ENCODE measurements at regions not wholly inside any gene's neighbourhood (a gene's known extent, or its start where the extent isn't known, plus 50 kb on each side); places are given as distances from the start of the nearest gene placed in this dataset.

DNA sequence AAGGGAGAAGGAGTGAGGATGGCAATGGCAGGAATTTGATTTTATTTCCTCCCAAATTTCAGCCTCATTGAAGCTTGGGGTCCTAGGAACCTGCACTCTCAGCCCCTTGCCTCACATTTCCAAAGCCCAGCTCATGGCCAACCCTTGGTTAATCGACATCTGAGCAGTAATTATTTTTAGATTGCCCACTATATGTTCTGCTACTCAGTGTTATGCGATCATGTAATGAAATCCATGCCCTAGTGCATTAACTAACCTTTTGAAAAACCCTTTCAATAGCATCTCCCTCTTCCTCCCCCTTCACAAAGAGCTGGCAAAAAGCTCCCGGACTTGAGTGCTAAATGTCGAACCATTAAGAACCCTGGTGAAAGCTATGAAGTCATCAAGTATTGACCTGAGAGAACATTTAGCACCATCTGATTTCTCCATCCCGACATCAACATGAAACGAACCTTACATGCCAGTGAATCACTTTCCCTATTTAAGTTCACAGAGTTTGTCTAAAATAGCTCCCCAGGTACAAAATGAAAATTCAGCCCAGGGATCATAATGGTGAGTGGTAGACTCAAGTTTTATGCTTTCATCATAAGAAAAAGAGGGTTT, 59.2 kb upstream of the RPS6KA3 start:
- ChIA-PET POLR2A (interaction anchor here (0.6 to 1.0 kb wide), 2 partner anchors 54 to 181 kb away, joined by 4 to 5 read pairs; no protein-coding TSS in a partner anchor), CTCF (ENCODE audit: unreplicated experiment) (no interaction called here)
- H3K9me3 ChIP-seq (ENCODE audit: low read length), result no peaks in the 10 kb centered on the region
- H3K36me3 ChIP-seq (ENCODE audit: insufficient read depth, low read length), result no peaks in the 10 kb centered on the region
- no peak for TF ChIP-seq EZH2phosphoT487 (IDR thresholded peaks at IDR 0.05; ENCODE audit: borderline replicate concordance, low read depth, low read length)
- TF ChIP-seq CTCF (conservative IDR thresholded peaks at IDR 0.05; ENCODE audit: low read length), result no peak
- H3K4me2 ChIP-seq (ENCODE audit: low read length), result no peak overlapping the region
- H3K9me2 ChIP-seq (ENCODE audit: insufficient read depth, low read length), result no peaks in the 10 kb centered on the region
- no TSS peak for BruUV-seq (replicated peaks)
- no peak overlapping the region for H2AFZ ChIP-seq (ENCODE audit: low read length)
- intact Hi-C loops (cut with micrococcal nuclease; ENCODE audit: unreplicated experiment), result loop anchor here (5.0 kb wide), 1 partner anchor 74 kb away; no protein-coding TSS in a partner anchor
- peaks cover 10% of the 10 kb centered on the region for H3K4me1 ChIP-seq (ENCODE audit: insufficient read depth, low read length, poor library complexity, severe bottlenecking)
- no peak overlapping the region for H3K27ac ChIP-seq (ENCODE audit: low read depth, low read length, poor library complexity, severe bottlenecking)
- no peaks in the 10 kb centered on the region for H3K79me2 ChIP-seq (ENCODE audit: insufficient read depth, low read depth, low read length)
- no peaks in the 10 kb centered on the region for H4K20me1 ChIP-seq (ENCODE audit: insufficient read depth, low read length)
- DNase-seq (ENCODE audit: low spot score), result no peak
- H3K4me3 ChIP-seq (ENCODE audit: low read depth, low read length, poor library complexity, severe bottlenecking), result no peak overlapping the region

- no peak for TF ChIP-seq CTCF (conservative IDR thresholded peaks at IDR 0.05; ENCODE audit: low read length)
- no peak for TF ChIP-seq EZH2phosphoT487 (IDR thresholded peaks at IDR 0.05; ENCODE audit: borderline replicate concordance, low read depth, low read length)
- no peaks in the 10 kb centered on the region for H4K20me1 ChIP-seq (ENCODE audit: insufficient read depth, low read length)
- POLR2A ChIA-PET, result interaction anchor here (1.1 kb wide), 1 partner anchor 53 kb away, joined by 3 read pairs; no protein-coding TSS in a partner anchor
- H3K27ac ChIP-seq (ENCODE audit: low read depth, low read length, poor library complexity, severe bottlenecking), result no peak overlapping the region
- peaks cover 21% of the 10 kb centered on the region for H3K4me1 ChIP-seq (ENCODE audit: insufficient read depth, low read length, poor library complexity, severe bottlenecking)
- H3K79me2 ChIP-seq (ENCODE audit: insufficient read depth, low read depth, low read length), result no peaks in the 10 kb centered on the region
- BruUV-seq (replicated peaks), result no TSS peak
- CTCF ChIA-PET (ENCODE audit: unreplicated experiment), result no interaction called here
- H2AFZ ChIP-seq (ENCODE audit: low read length), result no peak overlapping the region
- no peak for DNase-seq (ENCODE audit: low spot score)
- H3K4me3 ChIP-seq (ENCODE audit: low read depth, low read length, poor library complexity, severe bottlenecking), result no peak overlapping the region
- no peaks in the 10 kb centered on the region for H3K9me2 ChIP-seq (ENCODE audit: insufficient read depth, low read length)
- H3K36me3 ChIP-seq (ENCODE audit: insufficient read depth, low read length), result no peaks in the 10 kb centered on the region
- intact Hi-C loops (cut with micrococcal nuclease; ENCODE audit: unreplicated experiment), result no loop called here
- H3K9me3 ChIP-seq (ENCODE audit: low read length), result no peaks in the 10 kb centered on the region
- no peak overlapping the region for H3K4me2 ChIP-seq (ENCODE audit: low read length)
Measured at GRCh38 chrX:20322887-20323286, 56.2 kb upstream of the RPS6KA3 start.

- intact Hi-C loops (cut with micrococcal nuclease; ENCODE audit: unreplicated experiment), result loop anchor here (2.0 kb wide), 1 partner anchor 54 kb away; the partner anchor contains the start of gene RPS6KA3
- no peaks in the 10 kb centered on the region for H3K79me2 ChIP-seq (ENCODE audit: insufficient read depth, low read depth, low read length)
- no peaks in the 10 kb centered on the region for H3K36me3 ChIP-seq (ENCODE audit: insufficient read depth, low read length)
- no TSS peak for BruUV-seq (replicated peaks)
- H2AFZ ChIP-seq (ENCODE audit: low read length), result peak overlapping the region; percentile 68; the same call in 1 of the 2 replicates
- H3K9me2 ChIP-seq (ENCODE audit: insufficient read depth, low read length), result no peaks in the 10 kb centered on the region
- H3K4me1 ChIP-seq (ENCODE audit: insufficient read depth, low read length, poor library complexity, severe bottlenecking), result peaks cover 28% of the 10 kb centered on the region
- peak overlapping the region; percentile 73 for H3K27ac ChIP-seq (ENCODE audit: low read depth, low read length, poor library complexity, severe bottlenecking)
- POLR2A ChIA-PET, result interaction anchor here (0.5 kb wide), 1 partner anchor 800 kb away, joined by 4 read pairs; no protein-coding TSS in a partner anchor
- H3K4me3 ChIP-seq (ENCODE audit: low read depth, low read length, poor library complexity, severe bottlenecking), result peak overlapping the region; percentile 40
- CTCF ChIA-PET (ENCODE audit: unreplicated experiment), result no interaction called here
- TF ChIP-seq CTCF (conservative IDR thresholded peaks at IDR 0.05; ENCODE audit: low read length) (no peak), EZH2phosphoT487 (IDR thresholded peaks at IDR 0.05; ENCODE audit: borderline replicate concordance, low read depth, low read length) (no peak)
- peak overlapping the region; percentile 58 for H3K4me2 ChIP-seq (ENCODE audit: low read length)
- H4K20me1 ChIP-seq (ENCODE audit: insufficient read depth, low read length), result no peaks in the 10 kb centered on the region
- peak; percentile 76 for DNase-seq (ENCODE audit: low spot score)
- H3K9me3 ChIP-seq (ENCODE audit: low read length), result no peaks in the 10 kb centered on the region
Measured at GRCh38 chrX:20320461-20321159, 53.9 kb upstream of the RPS6KA3 start.
